Pancreas (tissue), 10 donors: ENCODE measurements at regions not wholly inside any gene's neighbourhood (a gene's known extent, or its start where the extent isn't known, plus 50 kb on each side); places are given as distances from the start of the nearest gene placed in this dataset.

Experiments used
- ATAC-seq, 4 donors: fragments of 200-7000 bp; cut with Tn5 transposase; one replicate each; pipeline versions ENCODE4 v1.8.0 to v1.9.1; 2020; ENCODE audit warnings: mild to moderate bottlenecking in 4 of 4, moderate library complexity in 4 of 4
- DNase-seq, 6 donors: peaks; one replicate each; pipeline ENCODE4 v3.0.0-alpha.2; 2020
- FAIRE-seq: peaks from 2 replicates; lab custom pipeline; 2012; peaks lifted over from hg19 to GRCh38; lab: Jason Lieb, UNC
- H3K27ac ChIP-seq, 4 donors: fragments of 200-600 bp; sonication (generic); 1 replicate in 3 of 4; 2 replicates in 1 of 4; pipeline versions ENCODE4 v1.5.0 to v1.8.0; 2020
- H3K27me3 ChIP-seq, 4 donors: fragments of 200-600 bp; one replicate each; pipeline ENCODE4 v1.8.0; 2021
- H3K36me3 ChIP-seq, 3 donors: fragments of 200-600 bp; sonication (generic) in 1 of 3; one replicate each; pipeline versions ENCODE4 v1.5.0 to v1.8.0; 2020 to 2021
- H3K4me1 ChIP-seq, 3 donors: fragments of 200-600 bp; one replicate each; pipeline ENCODE4 v1.8.0; 2021
- H3K4me3 ChIP-seq, 4 donors: fragments of 200-600 bp; sonication (generic) in 2 of 4; one replicate each; pipeline versions ENCODE4 v1.5.0 to v1.8.0; 2020 to 2021
- H3K9me3 ChIP-seq, 4 donors: fragments of 200-600 bp; one replicate each; pipeline ENCODE4 v1.8.0; 2021
- WGBS, 2 donors: extraction: QIAGEN DNeasy Blood & Tissue Kit; methylation state at CpG; one replicate each; pipeline ENCODE4 v1.1.7; 2013; 5-methylcytosine and 5-hydroxymethylcytosine counted together
- intact Hi-C, 3 donors: fragments of 100-400 bp; cut with DNase I; formaldehyde crosslinking; loops; one replicate each; pipeline versions ENCODE4 v1.11.1 to v1.14.2; 2022
- TF ChIP-seq, protein P1 (sequence below), 4 donors: fragments of 200-600 bp; sonication (generic) in 3 of 4; IDR thresholded peaks; one replicate each; pipeline versions ENCODE4 v1.5.0 to v1.8.0; 2021; ENCODE audit warnings: antibody characterized with exemption in 4 of 4
- donor health status: healthy with polysubstance abuse.
- donor health status: DM: no; HTN: no; CAD: no; lungs with moderate emphysema.
- donor health status: DM: no; HTN: no; CAD: no.
- donor health status: control.
- donor health status: control.
- donor health status: Bipolar disorder and iron deficiency.
- donor health status: DM: yes; HTN: yes; CAD: no.
- donor health status: DM: no; HTN: no; CAD: no.
- donor health status: DM: no; HTN: no; CAD: no.
- donor health status: DM: yes; HTN: yes; CAD: no.

DNA sequence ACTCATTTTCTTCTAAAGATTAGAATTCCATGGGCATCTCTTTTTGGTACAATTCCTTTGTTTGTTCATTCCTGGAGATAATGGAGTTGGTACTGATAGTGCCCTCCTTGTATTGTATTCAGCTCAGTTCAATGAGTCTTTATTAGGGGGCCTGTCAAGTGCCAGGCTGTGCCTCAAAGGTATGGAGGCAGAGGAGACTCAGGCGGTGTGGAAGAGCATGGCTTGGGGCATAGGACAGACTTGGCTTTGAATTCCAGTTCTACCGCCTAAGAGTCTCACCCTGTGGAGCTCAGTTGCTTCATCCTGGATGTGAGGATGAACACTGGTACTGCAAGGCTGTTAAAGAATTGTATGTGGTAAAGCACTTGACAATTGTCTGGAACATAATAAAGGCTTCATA lies 196.6 kb upstream of the IL12A start:
- Histone ChIP-seq H3K4me1 (no peaks in the 10 kb centered on the region), H3K9me3 (no peaks in the 10 kb centered on the region), H3K36me3 (no peaks in the 10 kb centered on the region), H3K4me3 (no peak overlapping the region), H3K27ac (no peak overlapping the region), H3K27me3 (no peaks in the 10 kb centered on the region)
- intact Hi-C loops: no loop called here
- FAIRE-seq (no peak), ATAC-seq (no peak), DNase-seq (no peak)
- 95 to 98% methylated on average over 2 of the region's 2 CpGs for WGBS, 2 donors
- TF ChIP-seq, protein P1, sequence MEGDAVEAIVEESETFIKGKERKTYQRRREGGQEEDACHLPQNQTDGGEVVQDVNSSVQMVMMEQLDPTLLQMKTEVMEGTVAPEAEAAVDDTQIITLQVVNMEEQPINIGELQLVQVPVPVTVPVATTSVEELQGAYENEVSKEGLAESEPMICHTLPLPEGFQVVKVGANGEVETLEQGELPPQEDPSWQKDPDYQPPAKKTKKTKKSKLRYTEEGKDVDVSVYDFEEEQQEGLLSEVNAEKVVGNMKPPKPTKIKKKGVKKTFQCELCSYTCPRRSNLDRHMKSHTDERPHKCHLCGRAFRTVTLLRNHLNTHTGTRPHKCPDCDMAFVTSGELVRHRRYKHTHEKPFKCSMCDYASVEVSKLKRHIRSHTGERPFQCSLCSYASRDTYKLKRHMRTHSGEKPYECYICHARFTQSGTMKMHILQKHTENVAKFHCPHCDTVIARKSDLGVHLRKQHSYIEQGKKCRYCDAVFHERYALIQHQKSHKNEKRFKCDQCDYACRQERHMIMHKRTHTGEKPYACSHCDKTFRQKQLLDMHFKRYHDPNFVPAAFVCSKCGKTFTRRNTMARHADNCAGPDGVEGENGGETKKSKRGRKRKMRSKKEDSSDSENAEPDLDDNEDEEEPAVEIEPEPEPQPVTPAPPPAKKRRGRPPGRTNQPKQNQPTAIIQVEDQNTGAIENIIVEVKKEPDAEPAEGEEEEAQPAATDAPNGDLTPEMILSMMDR (IDR thresholded peaks at IDR 0.05): no peak

DNA sequence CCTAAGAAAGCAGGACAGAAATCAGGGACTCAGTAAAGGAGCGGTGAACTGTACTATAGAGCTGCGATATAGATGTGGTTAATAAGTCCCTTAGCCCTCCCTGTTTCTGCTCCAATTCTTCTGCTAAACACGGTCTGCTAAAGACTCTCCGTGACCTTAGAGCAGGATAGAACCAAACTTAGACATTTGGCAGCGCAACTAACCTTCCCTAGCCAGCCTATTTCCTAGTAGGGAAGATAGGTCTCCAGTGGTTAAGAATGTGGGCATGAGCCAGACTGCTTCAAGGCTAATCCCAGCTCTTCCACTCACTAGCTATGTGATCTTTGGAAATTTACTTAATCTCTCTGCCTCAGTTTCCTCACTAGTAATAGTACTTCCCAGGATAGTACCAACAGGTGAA lies 193.6 kb upstream of the IL12A start:
- FAIRE-seq (no peak), ATAC-seq (no peak), DNase-seq (no peak)
- Histone ChIP-seq H3K27me3 (no peaks in the 10 kb centered on the region), H3K4me3 (no peak overlapping the region), H3K9me3 (no peaks in the 10 kb centered on the region), H3K36me3 (no peaks in the 10 kb centered on the region), H3K27ac (no peak overlapping the region), H3K4me1 (no peaks in the 10 kb centered on the region)
- intact Hi-C loops: no loop called here
- TF ChIP-seq, protein P1 (IDR thresholded peaks at IDR 0.05): no peak
- WGBS, 2 donors: 80 to 90% methylated on average over 5 of the region's 5 CpGs

GRCh38 chr3:159795681-159796175 lies 192.9 kb upstream of the IL12A start:
- Histone ChIP-seq H3K36me3 (no peaks in the 10 kb centered on the region), H3K27me3 (no peaks in the 10 kb centered on the region), H3K4me1 (no peaks in the 10 kb centered on the region), H3K9me3 (no peaks in the 10 kb centered on the region), H3K27ac (no peak overlapping the region), H3K4me3 (no peak overlapping the region)
- TF ChIP-seq, protein P1 (IDR thresholded peaks at IDR 0.05): no peak
- ATAC-seq (no peak), DNase-seq (no peak), FAIRE-seq (no peak)
- intact Hi-C loops: no loop called here
- 69 to 74% methylated on average over 2 of the region's 2 CpGs for WGBS, 2 donors

- DNase-seq: no peak
- intact Hi-C loops: no loop called here
- Histone ChIP-seq H3K36me3 (no peaks in the 10 kb centered on the region), H3K27ac (no peak overlapping the region), H3K9me3 (no peaks in the 10 kb centered on the region), H3K27me3 (no peaks in the 10 kb centered on the region), H3K4me3 (no peak overlapping the region), H3K4me1 (no peaks in the 10 kb centered on the region)
- ATAC-seq: no peak
- WGBS, 2 donors: 63 to 72% methylated on average over 5 of the region's 5 CpGs
- FAIRE-seq: no peak
- TF ChIP-seq, protein P1 (IDR thresholded peaks at IDR 0.05): no peak
Observed at GRCh38 chr3:159796226-159796625, 192.4 kb upstream of the IL12A start.

DNA sequence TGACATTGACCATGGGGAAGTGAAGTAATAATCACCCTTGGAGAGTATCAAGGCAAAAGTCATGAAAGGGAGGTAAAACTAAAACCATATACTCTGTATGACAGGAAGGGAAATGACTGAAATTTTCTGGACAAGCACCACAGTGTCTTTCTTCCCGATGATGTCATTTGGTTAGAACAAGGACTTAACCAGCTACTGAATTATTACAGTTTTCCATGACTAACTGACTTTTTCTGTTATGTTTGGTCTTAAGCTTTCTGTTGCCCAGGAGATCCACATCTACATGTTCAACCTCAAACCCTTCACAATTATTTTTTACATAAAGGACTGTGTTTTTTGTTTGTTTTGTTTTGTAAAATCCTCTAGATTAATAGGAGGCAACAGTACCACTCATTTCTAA lies 191.9 kb upstream of the IL12A start:
- DNase-seq (no peak), ATAC-seq (peak in 1 of 4 donors; percentile 34), FAIRE-seq (peak; percentile 9)
- Histone ChIP-seq H3K27ac (no peak overlapping the region), H3K4me3 (no peak overlapping the region), H3K27me3 (no peaks in the 10 kb centered on the region), H3K4me1 (no peaks in the 10 kb centered on the region), H3K9me3 (no peaks in the 10 kb centered on the region), H3K36me3 (no peaks in the 10 kb centered on the region)
- TF ChIP-seq, protein P1 (IDR thresholded peaks at IDR 0.05): no peak
- intact Hi-C loops: no loop called here
- 80 to 89% methylated on average over 1 of the region's 1 CpG for WGBS, 2 donors
